ENCODE measurements at regions not wholly inside any gene's neighbourhood (a gene's known extent, or its start where the extent isn't known, plus 50 kb on each side); places are given as distances from the start of the nearest gene placed in this dataset.

- H3K23me2 ChIP-seq (ENCODE audit: low read depth, low read length), result no peaks in the 10 kb centered on the region
- H3K14ac ChIP-seq (ENCODE audit: insufficient read length), result no peak overlapping the region
- H3K18ac ChIP-seq (ENCODE audit: extremely low read depth, low read length), result no peak overlapping the region
- TF ChIP-seq NANOG (IDR thresholded peaks at IDR 0.05; ENCODE audit: insufficient read depth, low read depth, low read length, poor library complexity, severe bottlenecking), result no peak
- no peak for TF ChIP-seq E2F6 (IDR thresholded peaks at IDR 0.05)
- no peak overlapping the region for H3K9ac ChIP-seq (replicated peaks in 1 of 4; ENCODE audit: extremely low read depth in 1 of 4, low read depth in 3 of 4, low read length in 3 of 4)
- WGBS, 2 experiments (ENCODE audit: extremely low coverage in 1 of 2, insufficient coverage in 1 of 2, insufficient read length in 1 of 2, insufficient replicate concordance in 2 of 2, low coverage in 1 of 2, low lambda C conversion rate in 2 of 2, missing lambda C conversion rate in 1 of 2), result 94% methylated on average over 4 of the region's 4 CpGs; no CpG with 5 or more reads in 1 of the 2 experiments
- H4K91ac ChIP-seq (replicated peaks; ENCODE audit: insufficient read length, low read length), result no peak overlapping the region
- DNase-seq (ENCODE audit: low read depth in 1 of 2, low spot score in 2 of 2), result no peak
- H2AK5ac ChIP-seq (ENCODE audit: low read depth, low read length), result no peak overlapping the region
- H4K5ac ChIP-seq (ENCODE audit: insufficient read length, low read depth, low read length), result no peak overlapping the region
- no peak overlapping the region for H2BK5ac ChIP-seq (ENCODE audit: low read depth, low read length)
- ChIA-PET CTCF (ENCODE audit: partially characterized antibody) (no interaction called here), POLR2A (ENCODE audit: partially characterized antibody) (no interaction called here)
- no peaks in the 10 kb centered on the region for H3K36me3 ChIP-seq (ENCODE audit: control insufficient read depth in 2 of 4, insufficient read depth in 4 of 4, low read length in 3 of 4)
- no peak overlapping the region for H3K27ac ChIP-seq (ENCODE audit: low read depth, low read length)
- H3K27me3 ChIP-seq (replicated peaks in 1 of 4; ENCODE audit: control insufficient read depth in 3 of 4, extremely low read depth in 1 of 4, insufficient read depth in 3 of 4, low read length in 3 of 4), result no peaks in the 10 kb centered on the region
- no peak overlapping the region for H2BK120ac ChIP-seq (replicated peaks; ENCODE audit: low read depth, low read length)
- H2BK20ac ChIP-seq (ENCODE audit: low read length), result no peak overlapping the region
- H3K79me1 ChIP-seq (ENCODE audit: low read depth, low read length), result no peaks in the 10 kb centered on the region
- no peak overlapping the region for H2AFZ ChIP-seq (ENCODE audit: low read length)
- no peak overlapping the region for H3K4me2 ChIP-seq (ENCODE audit: insufficient read depth in 1 of 2, low read depth in 2 of 2, low read length in 2 of 2)
- no peak overlapping the region for H3K56ac ChIP-seq (replicated peaks; ENCODE audit: insufficient read length, low read depth, low read length)
- no peak overlapping the region for H3K4me3 ChIP-seq (ENCODE audit: extremely low read depth in 1 of 4, insufficient read depth in 2 of 4, low read depth in 3 of 4, low read length in 4 of 4)
- no peaks in the 10 kb centered on the region for H3K4me1 ChIP-seq (replicated peaks in 1 of 4; ENCODE audit: control insufficient read depth in 3 of 4, insufficient read depth in 4 of 4, low read length in 3 of 4)
- FAIRE-seq, result no peak
- H3K4ac ChIP-seq (replicated peaks; ENCODE audit: insufficient read length, low read depth, low read length), result no peak overlapping the region
- no peak overlapping the region for H4K8ac ChIP-seq (ENCODE audit: extremely low read depth, insufficient read depth, low read length)
- no peaks in the 10 kb centered on the region for H3K9me3 ChIP-seq (ENCODE audit: insufficient read depth in 2 of 2, low read depth in 1 of 2, low read length in 1 of 2)
- H2BK12ac ChIP-seq (ENCODE audit: low read depth, low read length), result no peak overlapping the region
- H3K23ac ChIP-seq (ENCODE audit: insufficient read length), result no peak overlapping the region
- no peaks in the 10 kb centered on the region for H4K20me1 ChIP-seq (replicated peaks in 1 of 2; ENCODE audit: control insufficient read depth in 1 of 2, insufficient read depth in 2 of 2, low read length in 2 of 2)
- no peaks in the 10 kb centered on the region for H3K79me2 ChIP-seq (ENCODE audit: control insufficient read depth in 1 of 2, insufficient read depth in 2 of 2, low read length in 2 of 2)
- H2BK15ac ChIP-seq (ENCODE audit: low read length), result no peak overlapping the region
Measured at GRCh38 chr6:81307651-81308214, 444.7 kb downstream of the TENT5A start.

Data from H1 (cell line).